ENCODE measurements at regions not wholly inside any gene's neighbourhood (a gene's known extent, or its start where the extent isn't known, plus 50 kb on each side); places are given as distances from the start of the nearest gene placed in this dataset.

- Histone ChIP-seq H3K27ac (no peak overlapping the region), H3K4me3 (no peak overlapping the region), H3K9me3 (no peaks in the 10 kb centered on the region), H3K4me1 (no peaks in the 10 kb centered on the region), H3K27me3 (no peaks in the 10 kb centered on the region), H3K36me3 (no peaks in the 10 kb centered on the region), H3K9ac (ENCODE audit: low read depth in 2 of 2, low read length in 2 of 2) (no peak overlapping the region)
- intact Hi-C loops (cut with DNase I), result no loop called here
- no peak for TF ChIP-seq CTCF (IDR thresholded peaks at IDR 0.05)
- DNase-seq, result no peak
Observed at GRCh38 chr4:138049355-138049754, 192.8 kb downstream of the SLC7A11 start.

- no peak for TF ChIP-seq CTCF (IDR thresholded peaks at IDR 0.05)
- Histone ChIP-seq H3K4me1 (no peaks in the 10 kb centered on the region), H3K36me3 (no peaks in the 10 kb centered on the region), H3K9ac (ENCODE audit: low read depth in 2 of 2, low read length in 2 of 2) (no peak overlapping the region), H3K4me3 (no peak overlapping the region), H3K9me3 (no peaks in the 10 kb centered on the region), H3K27ac (no peak overlapping the region), H3K27me3 (no peaks in the 10 kb centered on the region)
- no peak for DNase-seq
- intact Hi-C loops (cut with DNase I), result no loop called here
Observed at GRCh38 chr4:138047290-138047689, 194.9 kb downstream of the SLC7A11 start.

- intact Hi-C loops (cut with DNase I), result no loop called here
- no peaks in the 10 kb centered on the region for H3K27me3 ChIP-seq
- H3K27ac ChIP-seq, result no peak overlapping the region
Observed at GRCh38 chr4:138045036-138045435, 197.1 kb downstream of the SLC7A11 start.

GRCh38 chr4:138039010-138039409, 203.1 kb downstream of the SLC7A11 start:
- no peak for DNase-seq
- no peaks in the 10 kb centered on the region for H3K27me3 ChIP-seq
- no peaks in the 10 kb centered on the region for H3K36me3 ChIP-seq
- intact Hi-C loops (cut with DNase I), result loop anchor here (5.0 kb wide), 4 partner anchors 43 to 833 kb away; no protein-coding TSS in a partner anchor
- no peak overlapping the region for H3K4me3 ChIP-seq
- no peak overlapping the region for H3K9ac ChIP-seq (ENCODE audit: low read depth in 2 of 2, low read length in 2 of 2)
- no peak for TF ChIP-seq CTCF (IDR thresholded peaks at IDR 0.05)
- no peaks in the 10 kb centered on the region for H3K9me3 ChIP-seq
- H3K27ac ChIP-seq, result no peak overlapping the region
- H3K4me1 ChIP-seq, result no peaks in the 10 kb centered on the region

More at GRCh38 chr4:138045036-138045435, 197.1 kb downstream of the SLC7A11 start:
- Histone ChIP-seq H3K4me3 (no peak overlapping the region), H3K4me1 (no peaks in the 10 kb centered on the region), H3K9ac (ENCODE audit: low read depth in 2 of 2, low read length in 2 of 2) (no peak overlapping the region), H3K36me3 (no peaks in the 10 kb centered on the region), H3K9me3 (no peaks in the 10 kb centered on the region)
- no peak for DNase-seq
- no peak for TF ChIP-seq CTCF (IDR thresholded peaks at IDR 0.05)

- DNase-seq, result no peak
Observed at GRCh38 chr4:138037696-138038095, 204.5 kb downstream of the SLC7A11 start.

More at GRCh38 chr4:138037696-138038095, 204.5 kb downstream of the SLC7A11 start:
- Histone ChIP-seq H3K27ac (no peak overlapping the region), H3K9me3 (no peaks in the 10 kb centered on the region), H3K4me3 (no peak overlapping the region), H3K36me3 (no peaks in the 10 kb centered on the region), H3K27me3 (no peaks in the 10 kb centered on the region), H3K9ac (ENCODE audit: low read depth in 2 of 2, low read length in 2 of 2) (no peak overlapping the region), H3K4me1 (no peaks in the 10 kb centered on the region)
- TF ChIP-seq CTCF (IDR thresholded peaks at IDR 0.05), result no peak
- intact Hi-C loops (cut with DNase I), result loop anchor here (5.0 kb wide), 4 partner anchors 45 to 835 kb away; no protein-coding TSS in a partner anchor
